Keratinocyte (primary cell): ENCODE measurements at regions not wholly inside any gene's neighbourhood (a gene's known extent, or its start where the extent isn't known, plus 50 kb on each side); places are given as distances from the start of the nearest gene placed in this dataset.

ENCODE experiments used
- DNase-seq: peaks from one replicate; pipeline ENCODE4 v3.0.0-alpha.2; 2011; ENCODE audit warnings: low read depth, missing footprints, low spot score
- FAIRE-seq: peaks from 2 replicates; lab custom pipeline; 2011; peaks lifted over from hg19 to GRCh38; lab: Jason Lieb, UNC
- H2AFZ ChIP-seq: 2 replicates; pipeline ENCODE4 v1.6.0; 2012; ENCODE audit warnings: low read length, control low read depth, inconsistent platforms; ENCODE audit not compliant: control insufficient read depth
- H3K27ac ChIP-seq: 2 replicates; pipeline ENCODE4 v1.5.1; 2011; ENCODE audit warnings: low read length; ENCODE audit not compliant: control insufficient read depth, insufficient read depth
- H3K27me3 ChIP-seq: 3 replicates; pipeline ENCODE4 v1.6.0; 2011; ENCODE audit warnings: low read length; ENCODE audit not compliant: control insufficient read depth, insufficient read depth; ENCODE audit errors: extremely low read depth
- H3K36me3 ChIP-seq, 2 experiments: 2 replicates in 1 of 2; 3 replicates in 1 of 2; pipeline ENCODE4 v1.5.1; 2011; ENCODE audit warnings: low read length in 2 of 2, mild to moderate bottlenecking in 1 of 2; ENCODE audit not compliant: control insufficient read depth in 2 of 2, insufficient read depth in 2 of 2; ENCODE audit errors: extremely low read depth in 1 of 2
- H3K4me1 ChIP-seq: 3 replicates; pipeline ENCODE4 v1.5.1; 2011; ENCODE audit warnings: low read length; ENCODE audit not compliant: control insufficient read depth, insufficient read depth; ENCODE audit errors: extremely low read depth
- H3K4me2 ChIP-seq: 3 replicates; pipeline ENCODE4 v1.6.0; 2011; ENCODE audit warnings: low read depth, low read length; ENCODE audit not compliant: control insufficient read depth, insufficient read depth; ENCODE audit errors: extremely low read depth
- H3K4me3 ChIP-seq, 3 experiments: fragments of 200-600 bp in 1 of 3; sonication (generic) in 1 of 3; 2 replicates in 2 of 3; 3 replicates in 1 of 3; pipeline ENCODE4 v1.5.1; 2011 to 2016; ENCODE audit warnings: low read length in 3 of 3, mild to moderate bottlenecking in 3 of 3, control low read depth in 2 of 3, inconsistent platforms in 1 of 3, low read depth in 1 of 3, mixed read lengths in 1 of 3, mixed run types in 1 of 3, moderate library complexity in 1 of 3; ENCODE audit not compliant: control insufficient read depth in 2 of 3, insufficient read depth in 2 of 3; ENCODE audit errors: extremely low read depth in 1 of 3
- H3K79me2 ChIP-seq: 2 replicates; pipeline ENCODE4 v1.6.0; 2012; ENCODE audit warnings: low read length; ENCODE audit not compliant: control insufficient read depth, insufficient read depth
- H3K9ac ChIP-seq: 3 replicates; pipeline ENCODE4 v1.6.0; 2011; ENCODE audit warnings: low read length; ENCODE audit not compliant: control insufficient read depth, insufficient read depth; ENCODE audit errors: extremely low read depth
- H3K9me1 ChIP-seq: 3 replicates; pipeline ENCODE4 v1.6.0; 2011; ENCODE audit warnings: low read length; ENCODE audit not compliant: control insufficient read depth, insufficient read depth; ENCODE audit errors: extremely low read depth
- H3K9me3 ChIP-seq: 2 replicates; pipeline ENCODE4 v1.5.1; 2012; ENCODE audit warnings: low read depth, low read length; ENCODE audit not compliant: control insufficient read depth
- H4K20me1 ChIP-seq: 3 replicates; pipeline ENCODE4 v1.6.0; 2011; ENCODE audit warnings: low read length; ENCODE audit not compliant: control insufficient read depth, insufficient read depth; ENCODE audit errors: extremely low read depth
- CTCF ChIP-seq, 3 experiments: IDR thresholded peaks in 1 of 3; conservative IDR thresholded peaks in 1 of 3; optimal IDR thresholded peaks in 1 of 3; 2 replicates in 2 of 3; 3 replicates in 1 of 3; pipeline versions ENCODE3 to v1.5.1; 2011; ENCODE audit warnings: low read length in 3 of 3, mild to moderate bottlenecking in 3 of 3, moderate library complexity in 2 of 3, control low read depth in 1 of 3, inconsistent platforms in 1 of 3; ENCODE audit not compliant: insufficient read depth in 2 of 3; ENCODE audit errors: extremely low read depth in 1 of 3
- EZH2 ChIP-seq: IDR thresholded peaks from one replicate; pipeline ENCODE4 v1.6.1; 2012; ENCODE audit warnings: inconsistent platforms, mild to moderate bottlenecking, low read length, moderate library complexity
- dilution Hi-C: fragments of 300-500 bp; cut with MboI; formaldehyde crosslinking; loops from one replicate; pipeline ENCODE4 v1.7.0; 2020; ENCODE audit warnings: low sequenced_read_pairs; ENCODE audit not compliant: extremely low pct_ligation_motif_present

GRCh38 chr10:35762311-35763030, 120.4 kb upstream of the FZD8 start:
- DNase-seq (no peak), FAIRE-seq (no peak)
- H3K36me3 ChIP-seq, result no peaks in the 10 kb centered on the region
- H3K9me1 ChIP-seq, result no peaks in the 10 kb centered on the region
- H3K27me3 ChIP-seq, result no peaks in the 10 kb centered on the region
- no peak overlapping the region for H3K9ac ChIP-seq
- H3K79me2 ChIP-seq, result no peaks in the 10 kb centered on the region
- TF ChIP-seq EZH2 (no peak), CTCF (optimal IDR thresholded peaks at IDR 0.05 in 1 of 3, IDR thresholded peaks at IDR 0.05 in 1 of 3, conservative IDR thresholded peaks at IDR 0.05 in 1 of 3; ENCODE audit: extremely low read depth in 1 of 3, insufficient read depth in 2 of 3, low read length in 3 of 3) (no peak)
- H3K4me1 ChIP-seq, result no peaks in the 10 kb centered on the region
- H4K20me1 ChIP-seq, result no peaks in the 10 kb centered on the region
- H2AFZ ChIP-seq, result no peak overlapping the region
- no peak overlapping the region for H3K27ac ChIP-seq
- dilution Hi-C loops, result no loop called here
- H3K4me3 ChIP-seq, result no peak overlapping the region
- no peaks in the 10 kb centered on the region for H3K9me3 ChIP-seq
- no peak overlapping the region for H3K4me2 ChIP-seq

- Histone ChIP-seq H2AFZ (no peak overlapping the region), H3K4me1 (no peaks in the 10 kb centered on the region), H3K27ac (no peak overlapping the region), H3K79me2 (no peaks in the 10 kb centered on the region), H3K36me3 (no peaks in the 10 kb centered on the region), H3K9me1 (no peaks in the 10 kb centered on the region), H3K9me3 (no peaks in the 10 kb centered on the region), H3K4me2 (no peak overlapping the region), H3K27me3 (no peaks in the 10 kb centered on the region), H3K4me3 (no peak overlapping the region), H3K9ac (no peak overlapping the region), H4K20me1 (no peaks in the 10 kb centered on the region)
- no peak for FAIRE-seq
- no peak for DNase-seq
- TF ChIP-seq EZH2 (no peak), CTCF (optimal IDR thresholded peaks at IDR 0.05 in 1 of 3, IDR thresholded peaks at IDR 0.05 in 1 of 3, conservative IDR thresholded peaks at IDR 0.05 in 1 of 3; ENCODE audit: extremely low read depth in 1 of 3, insufficient read depth in 2 of 3, low read length in 3 of 3) (no peak)
- dilution Hi-C loops, result no loop called here
These were observed 116.0 kb upstream of the FZD8 start for GRCh38 chr10:35758076-35758475.
